Urinary bladder (tissue), 3 donors: ENCODE measurements at regions not wholly inside any gene's neighbourhood (a gene's known extent, or its start where the extent isn't known, plus 50 kb on each side); places are given as distances from the start of the nearest gene placed in this dataset.

Experiments used
- DNase-seq: peaks from one replicate; pipeline ENCODE4 v3.0.0-alpha.2; 2015; ENCODE audit errors: extremely low spot score
- H3K27ac ChIP-seq: one replicate; pipeline ENCODE4 v1.5.1; 2013; ENCODE audit warnings: low read depth, mild to moderate bottlenecking, moderate library complexity
- H3K36me3 ChIP-seq: one replicate; pipeline ENCODE4 v1.6.1; 2013; ENCODE audit warnings: mild to moderate bottlenecking, moderate library complexity; ENCODE audit not compliant: insufficient read depth
- H3K4me1 ChIP-seq: one replicate; pipeline ENCODE4 v1.6.1; 2013; ENCODE audit warnings: mild to moderate bottlenecking, moderate library complexity; ENCODE audit not compliant: insufficient read depth
- H3K4me3 ChIP-seq: one replicate; pipeline ENCODE4 v1.5.1; 2013; ENCODE audit warnings: low read depth, low read length
- WGBS: extraction: QIAGEN DNeasy Blood & Tissue Kit; methylation state at CpG from one replicate; pipeline ENCODE4 v1.1.7; 2013; 5-methylcytosine and 5-hydroxymethylcytosine counted together
- donor health status: healthy with polysubstance abuse.
- donor health status: healthy.

DNA sequence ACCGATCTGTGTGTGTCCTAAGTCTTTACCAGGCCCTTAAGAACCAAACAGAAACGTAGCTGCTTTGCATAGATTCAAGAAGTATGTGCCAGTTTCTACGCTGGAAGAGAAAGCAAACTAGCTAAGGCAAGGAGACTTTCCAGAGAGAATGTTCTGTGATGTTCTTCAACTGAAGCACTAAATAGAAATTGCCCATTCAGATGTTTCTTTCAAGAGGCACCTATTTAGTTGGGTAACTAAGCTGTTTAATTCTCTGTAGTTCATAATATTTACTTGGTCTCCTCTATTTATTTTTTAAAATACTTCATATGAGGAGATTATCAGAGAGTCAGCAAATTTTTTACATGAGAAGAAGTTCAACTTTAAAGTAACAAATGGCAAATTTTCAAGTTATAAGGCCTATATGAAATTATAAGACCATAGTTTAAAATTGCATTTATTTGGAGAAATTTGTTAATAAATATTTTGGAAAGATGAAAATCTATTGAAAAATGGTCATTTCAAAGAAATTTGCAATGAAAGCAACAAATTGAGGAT, 279.0 kb downstream of the NEBL start:
- WGBS = 80% methylated on average over 3 of the region's 3 CpGs
- H3K4me1 ChIP-seq = no peaks in the 10 kb centered on the region
- H3K4me3 ChIP-seq = no peak overlapping the region
- no peak for DNase-seq
- no peak overlapping the region for H3K27ac ChIP-seq
- H3K36me3 ChIP-seq = no peaks in the 10 kb centered on the region

DNA sequence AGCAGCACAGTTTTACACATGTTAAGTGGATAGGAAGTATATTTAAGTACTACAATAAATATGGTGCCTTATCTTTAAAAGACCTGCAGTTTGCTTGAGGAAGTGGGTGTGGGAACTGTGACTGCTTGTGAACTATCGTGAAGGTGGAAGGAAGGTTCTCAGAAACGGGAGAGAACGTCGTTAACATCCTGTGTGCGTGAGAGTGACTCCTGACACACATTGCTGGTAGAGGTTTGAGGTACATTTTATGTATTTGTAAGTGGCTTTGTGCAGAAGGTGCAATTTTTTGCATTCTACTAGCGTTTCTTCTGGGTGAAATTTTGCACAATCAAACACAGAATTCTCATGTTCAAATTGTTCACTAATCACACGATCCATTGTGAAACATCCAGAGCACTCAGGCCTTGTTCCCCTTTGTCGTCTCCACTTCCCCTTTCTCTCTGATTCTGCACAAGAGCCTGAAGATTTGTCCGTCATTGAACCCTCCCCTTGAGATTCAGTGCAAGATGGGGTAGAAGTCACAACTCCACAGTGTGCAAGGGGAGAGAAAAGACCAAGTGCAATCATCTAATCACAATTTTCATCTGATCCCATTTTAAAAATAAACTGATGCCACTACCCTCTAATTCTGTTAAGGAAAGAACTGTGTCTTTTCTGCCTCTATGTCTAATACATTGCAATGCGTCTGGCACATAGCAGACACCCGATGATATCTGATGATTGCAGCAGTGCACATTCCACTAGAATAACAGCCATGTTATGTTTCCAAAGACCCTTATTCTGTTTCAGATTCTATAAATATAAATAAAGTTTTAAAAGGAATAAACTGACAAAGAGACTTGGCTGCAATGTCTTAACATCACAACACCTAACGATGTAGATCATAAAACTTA, 279.9 kb downstream of the NEBL start:
- no peak for DNase-seq
- 75% methylated on average over 12 of the region's 12 CpGs for WGBS

DNA sequence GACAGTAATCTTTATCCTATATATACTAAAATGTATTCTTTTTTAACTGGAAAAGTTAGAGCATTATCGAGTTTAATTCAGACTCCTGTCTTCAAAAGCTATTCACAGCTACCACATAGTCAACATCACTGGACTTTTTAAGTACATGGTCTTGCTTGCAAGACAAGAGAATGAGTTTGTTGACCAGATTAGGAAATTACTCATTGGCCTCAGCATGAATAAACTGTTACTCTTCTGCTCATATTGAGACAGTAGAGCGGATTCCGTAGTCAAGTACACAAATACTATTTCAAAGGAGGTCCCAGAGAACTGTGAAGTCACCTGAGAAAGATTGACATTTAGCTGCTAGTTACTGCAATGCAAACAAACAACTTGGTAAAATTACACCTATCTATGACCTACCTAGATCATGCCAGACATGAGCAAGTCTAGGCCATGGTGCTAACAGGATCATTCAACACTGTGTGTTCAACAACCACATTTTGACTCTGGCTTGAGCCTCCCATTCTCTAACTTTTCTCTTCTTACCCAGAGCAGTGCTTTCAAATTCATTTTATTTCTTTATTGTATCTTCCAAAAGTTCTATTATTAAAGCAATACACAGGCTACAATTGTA, 280.9 kb downstream of the NEBL start:
- 93% methylated on average over 3 of the region's 3 CpGs for WGBS

More for the DNA sequence above, 279.9 kb downstream of the NEBL start:
- H3K36me3 ChIP-seq = no peaks in the 10 kb centered on the region
- no peaks in the 10 kb centered on the region for H3K4me1 ChIP-seq
- no peak overlapping the region for H3K27ac ChIP-seq
- H3K4me3 ChIP-seq = no peak overlapping the region

DNA sequence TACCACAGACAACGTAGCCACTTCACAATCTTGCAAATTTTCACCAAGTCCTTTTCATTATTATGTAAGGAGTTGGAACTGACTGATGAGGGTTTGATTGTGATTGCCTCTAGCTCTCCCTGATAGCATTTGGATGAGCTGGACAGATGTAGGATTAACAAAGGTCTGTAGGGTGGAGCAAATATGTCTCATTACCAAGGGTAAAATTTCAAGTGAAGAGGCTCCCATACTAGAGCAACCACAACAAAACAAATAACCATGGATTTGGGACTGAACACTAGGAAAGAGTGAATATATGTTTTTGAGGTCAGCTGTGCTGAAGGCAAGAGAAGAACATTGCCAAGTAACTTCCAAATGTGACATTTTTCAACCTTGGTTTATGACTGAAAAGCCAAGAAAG, 281.7 kb downstream of the NEBL start:
- Histone ChIP-seq H3K4me3 (no peak overlapping the region), H3K4me1 (no peaks in the 10 kb centered on the region), H3K27ac (no peak overlapping the region), H3K36me3 (no peaks in the 10 kb centered on the region)
- no peak for DNase-seq
- 88% methylated on average over 1 of the region's 1 CpG for WGBS

More for the DNA sequence above, 280.9 kb downstream of the NEBL start:
- no peaks in the 10 kb centered on the region for H3K4me1 ChIP-seq
- no peaks in the 10 kb centered on the region for H3K36me3 ChIP-seq
- H3K27ac ChIP-seq = no peak overlapping the region
- H3K4me3 ChIP-seq = no peak overlapping the region
- no peak for DNase-seq

DNA sequence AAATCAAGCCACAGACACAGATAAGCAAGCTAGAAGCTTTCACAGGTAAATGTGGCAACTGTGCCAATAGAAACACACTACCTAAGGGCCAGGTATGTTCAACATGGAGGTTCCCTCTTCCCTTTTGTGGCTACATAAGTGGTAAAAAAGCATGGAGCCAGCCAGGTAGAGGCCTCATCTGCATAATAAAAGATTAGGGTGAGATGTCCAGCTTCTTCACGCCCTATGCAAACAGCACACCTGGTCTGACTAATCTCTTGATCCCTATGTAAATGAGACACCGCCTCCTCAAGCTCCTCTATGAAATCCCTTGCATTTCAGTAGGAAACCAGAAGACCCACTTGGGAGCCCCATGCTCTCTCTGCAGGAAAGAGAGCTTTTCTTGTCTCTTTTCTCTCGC, 282.2 kb downstream of the NEBL start:
- no peaks in the 10 kb centered on the region for H3K36me3 ChIP-seq
- WGBS = 95% methylated on average over 3 of the region's 3 CpGs
- no peak overlapping the region for H3K27ac ChIP-seq
- DNase-seq = no peak
- no peaks in the 10 kb centered on the region for H3K4me1 ChIP-seq
- no peak overlapping the region for H3K4me3 ChIP-seq

DNA sequence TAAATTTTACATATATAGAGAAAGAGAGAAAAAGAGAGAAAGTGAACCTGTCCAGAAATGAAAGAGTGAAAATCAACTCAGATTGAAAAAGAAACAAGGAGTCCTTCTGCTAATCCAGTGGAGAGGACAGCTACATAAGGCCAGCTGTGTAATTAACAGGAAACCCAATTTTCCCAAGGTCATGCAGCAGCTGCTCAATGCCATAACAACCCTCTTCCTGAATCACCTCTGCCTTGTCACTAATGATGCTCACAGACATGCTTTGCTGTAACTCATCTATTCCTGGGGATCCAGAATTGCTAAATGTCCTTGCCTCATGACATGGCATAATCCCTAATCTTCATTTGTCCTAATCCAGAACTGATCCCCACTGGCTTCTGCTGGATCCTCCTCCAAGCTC, 288.6 kb downstream of the NEBL start:
- H3K36me3 ChIP-seq = no peaks in the 10 kb centered on the region
- H3K4me3 ChIP-seq = no peak overlapping the region
- DNase-seq = no peak
- no peak overlapping the region for H3K27ac ChIP-seq
- no peaks in the 10 kb centered on the region for H3K4me1 ChIP-seq

DNA sequence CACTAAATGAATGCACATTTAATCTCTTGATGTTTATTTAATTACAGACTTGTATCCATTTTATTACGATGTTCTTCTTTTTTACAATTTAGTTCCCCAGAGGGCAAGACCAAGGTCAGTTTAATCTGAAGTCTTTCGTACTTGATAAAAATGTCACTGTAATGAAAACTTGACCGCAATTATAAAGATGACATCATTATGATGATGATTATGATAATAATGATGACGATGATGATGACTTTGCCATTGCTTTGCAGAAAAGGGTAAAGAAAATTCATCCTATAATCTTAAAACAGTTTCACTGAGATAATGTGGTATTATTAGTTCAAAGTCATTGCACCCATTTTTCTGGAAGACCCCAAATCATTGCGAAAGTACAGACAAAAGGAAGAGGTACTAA, 290.1 kb downstream of the NEBL start:
- no peak for DNase-seq
- no peaks in the 10 kb centered on the region for H3K36me3 ChIP-seq

DNA sequence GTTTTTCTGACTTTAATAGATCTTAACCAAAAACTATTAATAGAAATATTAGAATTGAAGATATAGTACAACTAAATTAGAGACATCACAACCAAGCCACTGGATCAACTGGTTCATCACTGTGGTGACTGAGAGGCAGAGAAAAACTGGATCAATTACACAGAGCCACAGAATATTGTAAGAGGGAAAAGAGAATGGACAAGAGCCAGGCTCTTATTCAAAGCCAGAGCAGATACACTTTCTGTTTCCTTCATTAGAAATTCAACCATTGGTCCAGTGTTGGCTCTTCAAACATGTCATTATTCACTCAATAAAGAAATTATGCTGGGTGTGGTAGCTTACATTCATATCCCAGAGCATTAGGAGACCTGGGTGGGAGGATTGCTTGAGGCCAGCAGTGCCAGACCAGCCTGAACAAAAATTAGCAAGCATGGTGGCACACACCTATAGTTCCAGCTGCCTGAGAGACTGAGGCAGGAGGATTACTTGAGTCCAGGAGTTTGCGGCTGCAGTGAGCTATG, 295.1 kb downstream of the NEBL start:
- no peak overlapping the region for H3K4me3 ChIP-seq
- no peaks in the 10 kb centered on the region for H3K36me3 ChIP-seq
- H3K4me1 ChIP-seq = no peaks in the 10 kb centered on the region
- no peak for DNase-seq
- 95% methylated on average over 1 of the region's 1 CpG for WGBS
- no peak overlapping the region for H3K27ac ChIP-seq

More for the DNA sequence above, 290.1 kb downstream of the NEBL start:
- no peaks in the 10 kb centered on the region for H3K4me1 ChIP-seq
- no peak overlapping the region for H3K27ac ChIP-seq
- 76% methylated on average over 5 of the region's 5 CpGs for WGBS
- no peak overlapping the region for H3K4me3 ChIP-seq

DNA sequence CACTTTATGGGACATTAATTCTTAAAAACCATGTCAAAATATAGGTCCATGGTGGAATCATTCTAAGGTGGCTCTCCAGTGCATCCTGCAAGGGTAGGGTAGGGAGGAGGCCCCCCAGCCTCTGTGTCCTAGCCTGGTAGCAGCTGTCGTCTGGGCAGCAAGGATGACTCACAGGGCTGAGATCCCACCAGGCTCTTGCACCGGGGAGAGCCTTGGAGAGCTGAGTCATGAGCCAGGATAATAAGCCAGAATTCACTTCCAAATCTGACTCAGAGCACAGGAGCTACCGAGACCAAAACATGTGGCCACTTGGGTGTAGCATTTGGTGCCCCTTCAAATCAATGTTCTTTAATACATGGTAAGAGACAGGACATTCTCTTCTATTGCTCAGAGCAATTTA, 298.5 kb downstream of the NEBL start:
- Histone ChIP-seq H3K4me3 (no peak overlapping the region), H3K4me1 (no peaks in the 10 kb centered on the region), H3K36me3 (no peaks in the 10 kb centered on the region), H3K27ac (no peak overlapping the region)
- DNase-seq = no peak
- 9% methylated on average over 3 of the region's 3 CpGs for WGBS

DNA sequence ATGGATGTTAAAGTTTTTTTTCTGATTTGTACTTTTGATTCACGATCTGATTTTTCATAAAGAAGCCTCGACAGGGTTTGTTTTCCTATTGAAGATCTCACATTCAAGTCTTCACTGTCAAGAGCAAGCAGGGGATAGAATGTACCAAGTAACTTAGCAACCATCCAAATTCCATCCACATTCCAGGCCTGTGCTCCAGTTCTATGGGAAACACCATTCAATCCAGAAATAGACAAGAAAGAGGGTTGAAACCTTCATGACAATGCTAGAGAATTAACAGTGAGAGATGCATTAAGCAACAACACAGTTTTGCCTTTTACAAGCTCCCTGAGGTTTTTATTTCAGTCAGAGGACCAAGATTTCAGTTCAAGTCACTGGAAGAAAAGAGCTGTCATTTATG, 300.2 kb downstream of the NEBL start:
- 63% methylated on average over 2 of the region's 2 CpGs for WGBS
- H3K36me3 ChIP-seq = no peaks in the 10 kb centered on the region
- DNase-seq = no peak
- no peak overlapping the region for H3K4me3 ChIP-seq
- H3K27ac ChIP-seq = no peak overlapping the region
- no peaks in the 10 kb centered on the region for H3K4me1 ChIP-seq

DNA sequence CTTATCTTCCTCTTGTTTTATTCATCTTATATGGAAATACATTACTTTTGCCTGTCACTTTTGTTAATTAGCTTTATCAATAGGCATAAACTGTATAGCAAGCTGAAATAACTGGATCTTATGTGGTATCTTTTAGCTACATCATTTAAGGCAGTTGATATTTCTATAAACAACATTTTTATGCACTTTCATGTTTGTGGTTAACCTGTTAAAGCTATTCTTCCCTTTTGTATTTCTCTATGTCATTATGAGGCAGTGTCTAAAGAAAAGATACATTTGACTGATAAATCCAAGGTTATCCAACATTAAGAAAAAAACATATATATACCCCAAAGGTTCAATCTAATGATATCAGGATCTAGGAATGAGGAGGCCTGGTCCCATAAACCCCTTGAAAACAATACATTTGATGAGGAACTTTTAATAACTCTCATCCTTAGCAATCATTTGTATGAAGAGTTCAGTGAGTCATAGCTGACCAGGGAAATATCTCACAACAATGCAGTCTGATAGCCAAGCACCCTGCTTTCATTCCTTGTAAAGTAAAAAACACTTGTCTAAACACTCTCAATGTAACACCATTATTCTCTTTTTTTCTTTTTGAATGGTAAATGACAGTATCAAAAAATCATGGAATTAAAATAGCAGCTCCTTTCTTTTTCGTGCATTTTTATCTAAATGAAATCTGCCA, 300.9 kb downstream of the NEBL start:
- Histone ChIP-seq H3K27ac (no peak overlapping the region), H3K36me3 (no peaks in the 10 kb centered on the region), H3K4me1 (no peaks in the 10 kb centered on the region), H3K4me3 (no peak overlapping the region)
- no peak for DNase-seq
- WGBS = 68% methylated on average over 1 of the region's 1 CpG

DNA sequence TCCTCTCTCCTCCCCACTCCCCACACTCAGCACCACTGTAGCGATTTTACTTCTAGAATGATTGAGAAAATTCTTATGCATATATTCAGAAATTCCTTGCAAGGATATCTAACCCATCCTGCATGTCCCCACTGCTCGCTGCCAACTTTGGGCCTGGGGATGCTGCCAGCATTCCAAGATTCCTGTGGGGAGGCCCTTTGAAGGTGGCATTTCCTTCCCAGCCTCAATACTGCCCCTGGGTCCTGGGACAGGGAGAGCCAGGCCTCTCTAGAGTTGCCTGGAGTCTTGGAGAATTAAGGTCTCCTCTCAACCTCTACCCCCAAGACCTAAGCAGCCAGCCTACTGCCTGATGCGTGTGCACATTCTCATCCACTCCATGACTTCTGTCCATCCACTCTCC, 303.5 kb downstream of the NEBL start:
- 83% methylated on average over 3 of the region's 3 CpGs for WGBS
- H3K4me1 ChIP-seq = no peaks in the 10 kb centered on the region
- no peak overlapping the region for H3K27ac ChIP-seq

DNA sequence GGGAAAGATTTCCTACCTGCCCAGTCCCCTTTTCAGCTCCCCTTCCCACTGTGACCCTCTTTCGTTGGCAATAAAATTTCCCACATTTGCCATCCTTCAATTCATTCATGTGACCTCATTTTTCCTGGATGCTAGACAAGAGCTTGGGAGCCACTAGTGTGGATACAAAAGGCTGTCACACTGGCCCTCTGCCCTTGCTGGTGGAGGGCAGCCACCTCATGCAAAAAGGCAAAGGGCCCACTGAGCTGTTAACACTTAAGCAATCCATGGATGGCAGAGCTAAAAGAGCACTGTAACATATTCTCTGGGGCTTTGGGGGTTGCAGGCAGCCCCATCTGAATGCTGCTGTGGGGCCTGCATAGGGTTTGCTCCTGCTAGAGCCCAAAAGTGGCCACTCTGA, 315.1 kb downstream of the NEBL start:
- H3K4me1 ChIP-seq = no peaks in the 10 kb centered on the region
- no peak overlapping the region for H3K4me3 ChIP-seq
- 97% methylated on average over 1 of the region's 1 CpG for WGBS
- no peak overlapping the region for H3K27ac ChIP-seq
- no peaks in the 10 kb centered on the region for H3K36me3 ChIP-seq
- DNase-seq = no peak

More for the DNA sequence above, 303.5 kb downstream of the NEBL start:
- Histone ChIP-seq H3K36me3 (no peaks in the 10 kb centered on the region), H3K4me3 (no peak overlapping the region)
- no peak for DNase-seq
